GM19023 (cell line): ENCODE measurements at regions not wholly inside any gene's neighbourhood (a gene's known extent, or its start where the extent isn't known, plus 50 kb on each side); places are given as distances from the start of the nearest gene placed in this dataset.
"Not testable (repeated sequence)": the region's sequence is repeated elsewhere in the genome, so short reads cannot be mapped to it uniquely, and the experiment has no call there.

ENCODE experiments used
- ATAC-seq: cut with Tn5 transposase; IDR thresholded peaks from one replicate; pipeline ENCODE4 v1.9.1; 2021; ENCODE audit warnings: mild to moderate bottlenecking, moderate library complexity; ENCODE audit not compliant: unreplicated experiment

DNA sequence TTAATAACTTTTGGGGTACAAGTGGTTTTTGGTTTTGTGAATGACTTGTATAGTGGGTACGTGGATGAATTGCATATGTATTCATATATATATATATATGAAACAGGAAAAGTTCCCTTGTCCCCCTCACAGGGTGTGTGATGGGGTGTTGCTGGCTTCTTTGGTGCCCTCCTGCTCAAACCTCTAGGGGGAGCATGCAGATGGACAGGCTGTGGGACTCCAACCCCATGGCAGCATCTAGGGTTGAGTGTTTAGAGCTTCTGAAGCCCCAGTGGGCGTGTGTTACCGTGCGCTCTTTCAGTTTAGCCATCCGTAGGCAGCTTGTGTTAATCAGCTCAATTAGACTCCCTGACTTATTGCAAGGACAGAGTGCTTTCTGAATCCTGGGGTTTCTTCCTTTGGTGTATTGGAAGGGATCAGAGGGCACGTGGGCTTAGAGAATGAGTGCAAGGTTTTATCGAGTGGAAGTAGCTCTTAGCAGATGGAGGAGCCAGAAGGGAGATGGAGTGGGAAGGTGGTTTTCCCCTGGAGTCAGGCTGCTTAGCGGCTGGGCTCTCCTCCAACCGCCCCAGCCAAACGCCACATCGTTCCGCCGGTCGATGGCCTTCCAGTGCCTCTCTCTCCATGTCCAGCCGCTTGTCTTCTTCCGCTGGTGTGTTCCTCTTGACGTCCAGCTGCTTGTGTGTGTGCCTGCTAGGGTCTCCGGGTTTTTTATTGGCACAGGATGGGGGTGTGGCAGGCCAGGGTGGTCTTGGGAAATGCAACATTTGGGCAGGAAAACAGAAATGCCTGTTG lies 674.4 kb upstream of the LCORL start:
- no peak for ATAC-seq

DNA sequence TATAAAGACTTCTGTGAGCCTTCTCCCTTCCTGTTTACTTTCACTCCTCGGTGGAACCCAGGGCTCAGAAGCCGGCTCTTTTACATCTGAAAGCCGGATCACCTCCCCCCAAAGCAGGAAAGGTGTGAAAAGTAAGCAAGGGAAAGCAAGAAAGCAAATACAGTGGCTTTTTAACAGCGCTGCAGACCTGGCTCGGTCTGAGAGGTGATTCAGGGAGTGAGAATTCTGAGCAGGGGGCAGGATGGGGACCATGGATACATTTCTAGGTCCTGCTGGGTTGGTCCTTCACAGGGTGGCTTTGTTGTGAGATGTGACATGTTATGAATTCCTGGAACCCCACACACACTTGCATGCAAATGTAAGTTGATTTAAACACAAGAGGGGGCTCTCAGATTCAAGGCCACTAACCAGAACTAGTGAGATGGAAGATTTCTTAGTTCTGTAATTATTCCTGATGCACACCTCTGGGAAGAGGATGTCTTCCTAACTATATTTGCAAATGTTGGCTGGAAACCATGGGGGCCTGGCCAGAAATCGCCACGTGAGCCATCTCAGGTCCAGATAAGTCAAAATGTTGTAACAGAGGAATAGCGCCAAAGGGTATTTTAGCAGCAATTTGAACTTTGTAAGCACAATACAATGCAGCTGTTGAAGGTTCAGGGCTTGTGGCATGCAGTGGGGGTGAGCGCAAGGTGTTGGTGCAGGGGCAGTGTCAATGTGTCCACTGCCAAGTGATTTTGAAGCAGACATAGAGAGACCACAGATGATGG lies 670.1 kb upstream of the LCORL start:
- ATAC-seq, result no peak

DNA sequence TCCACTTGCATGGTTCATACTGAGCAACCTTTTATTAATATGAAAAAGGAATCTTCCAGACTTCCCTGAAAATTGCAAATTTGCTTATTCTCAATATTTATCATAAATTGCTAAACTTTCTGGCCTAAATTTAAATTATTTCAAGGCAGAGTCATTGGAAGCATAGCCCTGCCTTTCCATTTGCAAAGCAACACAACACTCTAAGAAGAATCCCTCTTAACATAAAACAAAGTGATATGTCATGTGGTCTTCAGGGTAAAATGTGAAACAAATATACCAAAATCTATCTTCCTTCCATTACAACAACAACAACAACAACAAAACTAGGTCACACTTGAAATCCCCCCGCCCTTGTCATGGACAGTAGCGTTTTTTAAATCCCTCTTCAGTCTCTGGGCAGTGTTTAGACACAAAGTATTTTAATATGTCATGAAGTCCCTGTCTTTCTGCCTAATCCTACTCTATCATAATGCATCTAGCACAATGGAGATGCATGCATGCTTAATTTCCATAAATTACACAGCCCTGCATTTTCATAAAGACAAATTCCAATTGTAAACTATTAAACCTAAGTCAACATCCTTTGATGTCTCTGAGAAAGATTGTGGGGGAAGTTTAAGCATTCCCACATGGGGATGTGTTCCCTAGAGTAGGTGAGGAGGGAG lies 668.9 kb upstream of the LCORL start:
- ATAC-seq, result no peak

DNA sequence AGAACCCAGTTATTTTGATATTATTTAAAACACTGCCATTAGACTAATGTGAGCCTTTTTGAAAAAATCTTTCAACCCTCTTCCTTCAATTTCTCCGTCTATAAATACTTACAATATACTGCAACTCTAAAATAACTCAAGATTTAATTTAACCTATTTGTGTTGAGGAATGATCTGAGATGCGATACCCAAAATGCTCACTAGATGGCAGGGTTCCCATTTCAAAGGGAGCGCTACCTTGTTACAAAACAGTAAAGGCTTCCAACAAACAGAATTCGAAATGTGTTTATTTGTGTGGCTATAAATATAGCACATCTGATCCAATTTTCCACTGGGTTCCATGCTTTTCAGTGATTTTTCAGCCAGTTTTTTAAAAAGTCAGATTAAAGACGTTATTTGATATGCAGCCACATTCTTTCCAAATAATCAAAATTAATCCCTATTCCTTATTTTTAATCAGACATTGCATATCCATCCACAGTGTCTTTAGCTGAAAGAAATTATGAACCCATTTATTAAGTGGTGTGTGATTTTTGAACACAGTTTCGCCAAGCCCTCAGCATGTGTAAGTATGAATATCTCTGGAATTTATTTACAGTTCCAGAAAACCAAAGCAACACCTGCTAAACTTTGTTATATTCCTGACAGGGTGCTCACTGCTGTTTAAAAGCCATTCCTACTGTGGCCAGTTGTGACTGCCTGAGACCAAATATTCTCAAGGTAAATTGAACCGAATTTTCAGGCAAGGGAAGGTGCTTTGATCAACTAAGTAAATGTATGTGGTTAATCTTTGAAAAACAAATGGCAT lies 668.0 kb upstream of the LCORL start:
- no peak for ATAC-seq

GRCh38 chr4:18688351-18688750 lies 666.8 kb upstream of the LCORL start:
- ATAC-seq, result not testable (repeated sequence)

- no peak for ATAC-seq
Observed at GRCh38 chr4:18686338-18687037, 664.9 kb upstream of the LCORL start.

DNA sequence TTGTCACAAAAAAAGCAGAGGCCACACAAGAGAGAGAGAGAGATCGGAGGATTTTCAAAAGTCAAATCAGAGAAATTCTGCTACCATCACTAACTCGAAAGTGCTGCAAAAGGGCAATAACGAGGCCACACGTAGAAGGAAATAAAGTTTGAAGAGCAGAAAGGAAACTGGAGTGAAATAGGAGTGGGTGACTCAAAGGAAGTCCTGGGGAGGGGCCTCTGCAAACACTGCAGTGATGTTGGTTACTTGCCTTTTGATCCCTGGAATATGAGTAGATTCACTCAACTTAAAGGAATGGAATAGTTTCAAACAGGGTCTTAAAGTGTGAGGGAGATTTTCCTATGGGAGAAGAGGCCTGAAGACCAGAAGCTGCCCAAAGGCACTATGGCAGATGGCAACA lies 663.4 kb upstream of the LCORL start:
- no peak for ATAC-seq

- ATAC-seq, result no peak
Observed at GRCh38 chr4:18676526-18676915, 655.0 kb upstream of the LCORL start.

DNA sequence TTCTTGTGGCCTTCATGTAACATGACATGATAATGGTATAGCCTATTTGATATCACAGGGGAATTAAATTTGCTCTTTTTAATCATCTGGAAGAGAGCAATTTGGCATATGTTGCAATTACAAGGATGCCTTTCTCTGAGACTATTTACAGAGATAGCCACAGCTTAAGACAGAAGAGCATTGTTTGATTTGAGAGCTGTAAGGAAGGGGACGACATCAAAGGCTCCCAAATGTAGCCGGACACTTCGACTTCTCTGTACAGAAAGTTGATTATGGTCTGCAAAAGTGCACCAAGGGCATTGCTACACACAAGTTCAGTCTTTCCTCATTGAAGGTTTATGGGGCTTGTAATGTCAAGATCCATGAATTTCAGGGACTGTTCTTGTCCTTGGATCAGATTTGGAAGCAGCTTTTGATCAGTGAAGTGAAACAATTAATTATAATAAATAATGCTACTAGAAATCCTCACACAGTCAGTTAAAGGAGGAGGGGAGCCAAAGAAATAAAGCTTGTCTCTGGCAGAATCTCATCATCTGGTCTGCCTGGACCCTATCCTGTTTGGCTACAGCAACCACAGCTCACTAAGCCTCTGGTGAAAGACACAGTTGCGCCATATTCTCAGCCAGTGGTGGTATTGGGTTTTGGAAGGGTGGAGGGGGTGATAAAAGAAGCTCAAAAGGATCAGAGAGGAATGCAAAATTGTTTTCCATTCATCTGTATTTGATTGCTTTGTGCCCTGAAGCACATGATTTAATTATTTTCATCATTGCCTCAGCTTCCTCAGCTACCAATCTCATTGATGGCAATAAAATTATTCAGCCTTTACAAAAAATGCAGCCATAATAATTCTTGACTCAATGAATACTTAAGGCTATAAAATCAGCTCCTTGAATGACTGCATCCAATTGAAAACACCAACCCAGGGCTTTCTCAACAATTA lies 654.3 kb upstream of the LCORL start:
- no peak for ATAC-seq

- no peak for ATAC-seq
Observed at GRCh38 chr4:18670034-18670433, 648.5 kb upstream of the LCORL start.

DNA sequence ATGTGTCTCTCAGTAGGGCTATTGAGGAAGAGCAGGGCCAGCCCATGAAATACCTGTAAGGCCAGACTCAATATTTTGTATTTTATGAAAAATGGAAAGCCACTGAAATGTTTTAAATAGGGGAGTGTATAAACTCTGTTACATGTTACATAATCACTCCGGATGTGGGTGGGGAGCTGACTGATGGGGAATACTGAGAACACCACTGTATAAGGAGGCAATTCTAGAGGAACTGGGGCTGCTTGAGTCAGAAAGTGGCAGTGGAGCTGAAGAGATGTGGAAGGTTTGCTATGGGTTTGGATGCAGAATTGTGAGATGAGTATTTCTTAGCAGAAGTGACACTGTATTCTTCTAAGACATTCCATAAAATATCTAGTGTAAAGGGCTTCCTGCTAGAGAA lies 647.8 kb upstream of the LCORL start:
- ATAC-seq, result no peak

DNA sequence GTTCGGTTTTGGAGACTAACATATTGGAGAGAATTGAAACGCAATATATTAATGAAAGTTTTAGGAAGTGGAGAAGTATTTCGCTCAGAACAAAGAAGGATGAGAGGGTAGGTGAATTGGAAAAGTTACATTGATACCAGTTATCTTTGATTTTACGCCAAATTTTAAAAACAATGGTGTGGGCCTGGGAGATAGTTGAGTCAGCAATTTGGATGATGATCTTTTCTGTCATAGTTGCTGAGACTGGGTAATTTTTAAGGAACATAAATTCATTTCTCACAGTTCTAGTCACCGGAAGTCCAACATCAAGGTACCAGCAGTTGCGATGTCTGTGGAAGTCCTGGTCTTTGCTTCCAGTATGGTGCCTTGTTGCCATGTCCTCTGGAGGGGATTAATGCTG lies 644.8 kb upstream of the LCORL start:
- no peak for ATAC-seq

DNA sequence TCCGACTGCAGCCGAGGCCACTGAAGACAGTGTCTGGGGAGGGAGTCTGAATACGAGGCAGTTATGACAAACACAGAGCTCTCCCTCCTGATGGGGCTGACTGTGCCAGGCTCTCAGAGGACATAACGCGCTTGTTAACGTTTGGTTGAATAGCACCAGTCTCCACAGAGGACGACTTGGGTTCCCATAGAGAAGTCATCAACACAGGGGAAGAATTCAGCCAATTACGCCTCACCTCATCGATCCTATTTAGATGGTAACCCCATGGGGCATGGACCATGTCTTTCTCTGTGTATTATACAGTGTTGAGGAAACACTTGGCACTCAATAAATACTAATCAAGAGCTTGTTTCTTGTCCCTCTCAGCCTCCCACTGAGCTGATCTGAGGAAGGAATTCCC lies 642.6 kb upstream of the LCORL start:
- no peak for ATAC-seq

GRCh38 chr4:18645351-18645750 lies 623.8 kb upstream of the LCORL start:
- no peak for ATAC-seq

- no peak for ATAC-seq
Observed at GRCh38 chr4:18641334-18641733, 619.8 kb upstream of the LCORL start.

DNA sequence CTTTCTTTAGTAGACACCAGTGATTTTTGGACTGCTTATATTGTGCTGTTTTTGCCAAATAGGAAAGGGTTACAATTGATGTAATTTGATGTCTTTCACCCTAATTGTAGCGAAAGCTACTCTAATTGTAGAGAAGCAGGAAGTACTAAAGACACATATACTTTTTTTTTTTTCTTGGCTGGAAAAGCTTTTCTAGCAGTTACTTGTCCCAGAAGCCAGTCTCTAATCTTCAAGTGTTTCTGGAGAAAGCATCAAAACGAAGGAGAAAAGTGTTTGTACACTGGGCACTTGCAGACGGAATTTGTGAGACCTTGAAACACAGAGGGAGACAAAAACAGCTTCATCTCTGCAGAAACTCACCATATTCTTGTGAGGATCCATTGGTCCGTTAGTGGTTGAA lies 616.5 kb upstream of the LCORL start:
- no peak for ATAC-seq

GRCh38 chr4:18636001-18636585 lies 614.5 kb upstream of the LCORL start:
- ATAC-seq, result no peak

GRCh38 chr4:18635531-18635930 lies 614.0 kb upstream of the LCORL start:
- ATAC-seq, result no peak

- ATAC-seq, result no peak
Observed at GRCh38 chr4:18631586-18631985, 610.0 kb upstream of the LCORL start.
